ENCODE measurements at regions not wholly inside any gene's neighbourhood (a gene's known extent, or its start where the extent isn't known, plus 50 kb on each side); places are given as distances from the start of the nearest gene placed in this dataset.

DNA sequence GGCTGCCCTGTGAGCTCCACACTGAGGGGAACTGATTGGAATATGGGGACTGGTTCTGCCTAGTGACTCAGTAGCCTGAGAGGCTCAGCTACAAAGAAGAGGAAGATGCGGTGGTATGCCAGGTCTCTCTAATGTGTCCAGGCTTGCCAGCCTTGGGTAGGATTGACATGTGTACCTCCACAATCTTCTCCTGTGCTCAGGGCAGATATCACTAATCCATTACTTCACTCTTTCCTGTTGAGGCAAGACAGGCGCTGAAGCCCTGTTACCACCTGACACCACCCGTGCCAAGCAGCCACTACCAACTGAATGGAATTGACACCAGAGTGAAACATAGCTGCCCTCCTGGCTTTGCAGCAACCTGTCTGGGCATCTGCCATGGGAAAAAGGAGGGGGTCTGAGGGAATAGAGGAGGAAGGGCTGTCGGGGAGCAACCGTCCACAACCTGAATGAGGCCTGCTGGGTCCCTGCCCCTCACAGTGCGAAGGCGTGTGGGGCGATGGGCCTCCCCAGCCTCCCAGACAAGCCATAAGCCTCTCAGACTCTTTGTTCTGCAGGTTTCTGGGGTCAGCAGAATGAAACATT is 114.7 kb upstream of the CXCL14 start:
- H3K4me3 ChIP-seq (ENCODE audit: low read depth in 1 of 3, low read length in 3 of 3), result no peak overlapping the region
- peaks cover 0 to 3% (median 0%) of the 10 kb centered on the region in 4 donors for H3K27me3 ChIP-seq (ENCODE audit: control insufficient read depth in 4 of 4, insufficient read depth in 4 of 4, low read length in 3 of 4)
- H3K27ac ChIP-seq (ENCODE audit: low read depth in 1 of 2, low read length in 2 of 2), result no peak overlapping the region
- no peaks in the 10 kb centered on the region for H3K9me3 ChIP-seq (ENCODE audit: control insufficient read depth in 4 of 4, low read length in 3 of 4)
- WGBS, result 94% methylated on average over 8 of the region's 8 CpGs
- DNase-seq (ENCODE audit: low spot score), result no peak
- TF ChIP-seq, protein P1, sequence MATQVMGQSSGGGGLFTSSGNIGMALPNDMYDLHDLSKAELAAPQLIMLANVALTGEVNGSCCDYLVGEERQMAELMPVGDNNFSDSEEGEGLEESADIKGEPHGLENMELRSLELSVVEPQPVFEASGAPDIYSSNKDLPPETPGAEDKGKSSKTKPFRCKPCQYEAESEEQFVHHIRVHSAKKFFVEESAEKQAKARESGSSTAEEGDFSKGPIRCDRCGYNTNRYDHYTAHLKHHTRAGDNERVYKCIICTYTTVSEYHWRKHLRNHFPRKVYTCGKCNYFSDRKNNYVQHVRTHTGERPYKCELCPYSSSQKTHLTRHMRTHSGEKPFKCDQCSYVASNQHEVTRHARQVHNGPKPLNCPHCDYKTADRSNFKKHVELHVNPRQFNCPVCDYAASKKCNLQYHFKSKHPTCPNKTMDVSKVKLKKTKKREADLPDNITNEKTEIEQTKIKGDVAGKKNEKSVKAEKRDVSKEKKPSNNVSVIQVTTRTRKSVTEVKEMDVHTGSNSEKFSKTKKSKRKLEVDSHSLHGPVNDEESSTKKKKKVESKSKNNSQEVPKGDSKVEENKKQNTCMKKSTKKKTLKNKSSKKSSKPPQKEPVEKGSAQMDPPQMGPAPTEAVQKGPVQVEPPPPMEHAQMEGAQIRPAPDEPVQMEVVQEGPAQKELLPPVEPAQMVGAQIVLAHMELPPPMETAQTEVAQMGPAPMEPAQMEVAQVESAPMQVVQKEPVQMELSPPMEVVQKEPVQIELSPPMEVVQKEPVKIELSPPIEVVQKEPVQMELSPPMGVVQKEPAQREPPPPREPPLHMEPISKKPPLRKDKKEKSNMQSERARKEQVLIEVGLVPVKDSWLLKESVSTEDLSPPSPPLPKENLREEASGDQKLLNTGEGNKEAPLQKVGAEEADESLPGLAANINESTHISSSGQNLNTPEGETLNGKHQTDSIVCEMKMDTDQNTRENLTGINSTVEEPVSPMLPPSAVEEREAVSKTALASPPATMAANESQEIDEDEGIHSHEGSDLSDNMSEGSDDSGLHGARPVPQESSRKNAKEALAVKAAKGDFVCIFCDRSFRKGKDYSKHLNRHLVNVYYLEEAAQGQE (IDR thresholded peaks at IDR 0.05), result no peak
- TF ChIP-seq, protein P2, sequence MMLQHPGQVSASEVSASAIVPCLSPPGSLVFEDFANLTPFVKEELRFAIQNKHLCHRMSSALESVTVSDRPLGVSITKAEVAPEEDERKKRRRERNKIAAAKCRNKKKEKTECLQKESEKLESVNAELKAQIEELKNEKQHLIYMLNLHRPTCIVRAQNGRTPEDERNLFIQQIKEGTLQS (IDR thresholded peaks at IDR 0.05), result no peak
- TF ChIP-seq YY1 (IDR thresholded peaks at IDR 0.05) (no peak), RAD21 (IDR thresholded peaks at IDR 0.05) (no peak), FOXA1 (IDR thresholded peaks at IDR 0.05) (no peak), NR2F2 (IDR thresholded peaks at IDR 0.05) (no peak), HNF4G (IDR thresholded peaks at IDR 0.05) (no peak), HNF4A (conservative IDR thresholded peaks at IDR 0.05) (no peak), TAF1 (conservative IDR thresholded peaks at IDR 0.05) (no peak), EGR1 (IDR thresholded peaks at IDR 0.05; ENCODE audit: low read depth in 2 of 2) (no peak), FOXA2 (IDR thresholded peaks at IDR 0.05) (no peak), GABPA (IDR thresholded peaks at IDR 0.05 in 1 of 2, conservative IDR thresholded peaks at IDR 0.05 in 1 of 2) (no peak), JUND (IDR thresholded peaks at IDR 0.05) (no peak), SP1 (IDR thresholded peaks at IDR 0.05) (no peak), RXRA (IDR thresholded peaks at IDR 0.05) (no peak)
- TF ChIP-seq, protein P3, sequence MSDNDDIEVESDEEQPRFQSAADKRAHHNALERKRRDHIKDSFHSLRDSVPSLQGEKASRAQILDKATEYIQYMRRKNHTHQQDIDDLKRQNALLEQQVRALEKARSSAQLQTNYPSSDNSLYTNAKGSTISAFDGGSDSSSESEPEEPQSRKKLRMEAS (IDR thresholded peaks at IDR 0.05), result no peak
- TF ChIP-seq, protein P4, sequence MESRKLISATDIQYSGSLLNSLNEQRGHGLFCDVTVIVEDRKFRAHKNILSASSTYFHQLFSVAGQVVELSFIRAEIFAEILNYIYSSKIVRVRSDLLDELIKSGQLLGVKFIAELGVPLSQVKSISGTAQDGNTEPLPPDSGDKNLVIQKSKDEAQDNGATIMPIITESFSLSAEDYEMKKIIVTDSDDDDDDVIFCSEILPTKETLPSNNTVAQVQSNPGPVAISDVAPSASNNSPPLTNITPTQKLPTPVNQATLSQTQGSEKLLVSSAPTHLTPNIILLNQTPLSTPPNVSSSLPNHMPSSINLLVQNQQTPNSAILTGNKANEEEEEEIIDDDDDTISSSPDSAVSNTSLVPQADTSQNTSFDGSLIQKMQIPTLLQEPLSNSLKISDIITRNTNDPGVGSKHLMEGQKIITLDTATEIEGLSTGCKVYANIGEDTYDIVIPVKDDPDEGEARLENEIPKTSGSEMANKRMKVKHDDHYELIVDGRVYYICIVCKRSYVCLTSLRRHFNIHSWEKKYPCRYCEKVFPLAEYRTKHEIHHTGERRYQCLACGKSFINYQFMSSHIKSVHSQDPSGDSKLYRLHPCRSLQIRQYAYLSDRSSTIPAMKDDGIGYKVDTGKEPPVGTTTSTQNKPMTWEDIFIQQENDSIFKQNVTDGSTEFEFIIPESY (IDR thresholded peaks at IDR 0.05), result no peak
- TF ChIP-seq, protein P5, sequence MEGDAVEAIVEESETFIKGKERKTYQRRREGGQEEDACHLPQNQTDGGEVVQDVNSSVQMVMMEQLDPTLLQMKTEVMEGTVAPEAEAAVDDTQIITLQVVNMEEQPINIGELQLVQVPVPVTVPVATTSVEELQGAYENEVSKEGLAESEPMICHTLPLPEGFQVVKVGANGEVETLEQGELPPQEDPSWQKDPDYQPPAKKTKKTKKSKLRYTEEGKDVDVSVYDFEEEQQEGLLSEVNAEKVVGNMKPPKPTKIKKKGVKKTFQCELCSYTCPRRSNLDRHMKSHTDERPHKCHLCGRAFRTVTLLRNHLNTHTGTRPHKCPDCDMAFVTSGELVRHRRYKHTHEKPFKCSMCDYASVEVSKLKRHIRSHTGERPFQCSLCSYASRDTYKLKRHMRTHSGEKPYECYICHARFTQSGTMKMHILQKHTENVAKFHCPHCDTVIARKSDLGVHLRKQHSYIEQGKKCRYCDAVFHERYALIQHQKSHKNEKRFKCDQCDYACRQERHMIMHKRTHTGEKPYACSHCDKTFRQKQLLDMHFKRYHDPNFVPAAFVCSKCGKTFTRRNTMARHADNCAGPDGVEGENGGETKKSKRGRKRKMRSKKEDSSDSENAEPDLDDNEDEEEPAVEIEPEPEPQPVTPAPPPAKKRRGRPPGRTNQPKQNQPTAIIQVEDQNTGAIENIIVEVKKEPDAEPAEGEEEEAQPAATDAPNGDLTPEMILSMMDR (IDR thresholded peaks at IDR 0.05; ENCODE audit: low read depth, low read length, missing input control), result no peak
- H3K9ac ChIP-seq (ENCODE audit: low read depth in 1 of 2, low read length in 2 of 2), result no peak overlapping the region
- H3K4me1 ChIP-seq (ENCODE audit: control insufficient read depth in 4 of 4, insufficient read depth in 4 of 4, low read length in 3 of 4), result no peaks in the 10 kb centered on the region
- H3K36me3 ChIP-seq (ENCODE audit: control insufficient read depth in 4 of 4, insufficient read depth in 3 of 4, low read depth in 1 of 4, low read length in 3 of 4), result no peaks in the 10 kb centered on the region

Measured in liver (tissue), 8 donors.